Nephron progenitor cell (in vitro differentiated cells): ENCODE measurements at regions not wholly inside any gene's neighbourhood (a gene's known extent, or its start where the extent isn't known, plus 50 kb on each side); places are given as distances from the start of the nearest gene placed in this dataset.

ENCODE experiments used
- DNase-seq: peaks from one replicate; pipeline ENCODE4 v3.0.0; 2021
- H3K27ac Mint-ChIP-seq: 2 replicates; pipeline ENCODE4 v1.8.0; 2021; ENCODE audit warnings: mild to moderate bottlenecking, moderate library complexity, mixed read lengths
- H3K27me3 Mint-ChIP-seq: 2 replicates; pipeline ENCODE4 v1.8.0; 2021; ENCODE audit warnings: mild to moderate bottlenecking, low read depth, mixed read lengths; ENCODE audit not compliant: poor library complexity
- H3K36me3 Mint-ChIP-seq: 2 replicates; pipeline ENCODE4 v1.8.0; 2021; ENCODE audit warnings: low read depth, mixed read lengths
- H3K4me1 Mint-ChIP-seq: 2 replicates; pipeline ENCODE4 v1.8.0; 2021; ENCODE audit warnings: mixed read lengths
- H3K4me3 Mint-ChIP-seq: 2 replicates; pipeline ENCODE4 v1.8.0; 2021; ENCODE audit warnings: mild to moderate bottlenecking, moderate library complexity, mixed read lengths
- H3K9me3 Mint-ChIP-seq: 2 replicates; pipeline ENCODE4 v1.8.0; 2021; ENCODE audit warnings: mild to moderate bottlenecking, moderate library complexity, mixed read lengths
- CTCF ChIP-seq: fragments of 200-600 bp; sonication (generic); IDR thresholded peaks from 2 replicates; pipeline ENCODE4 v1.5.0; 2021; ENCODE audit warnings: antibody characterized with exemption

- DNase-seq, result no peak
- no peaks in the 10 kb centered on the region for H3K36me3 Mint-ChIP-seq
- H3K9me3 Mint-ChIP-seq, result peaks cover 3% of the 10 kb centered on the region
- H3K27me3 Mint-ChIP-seq, result peaks cover 10% of the 10 kb centered on the region
- H3K4me1 Mint-ChIP-seq, result no peaks in the 10 kb centered on the region
- TF ChIP-seq CTCF, result no peak
- no peak overlapping the region for H3K4me3 Mint-ChIP-seq
- no peak overlapping the region for H3K27ac Mint-ChIP-seq
Observed at GRCh38 chr12:127262615-127263014, 1004.4 kb upstream of the TMEM132C start.

GRCh38 chr12:127263621-127264020 lies 1003.3 kb upstream of the TMEM132C start:
- no peak for DNase-seq
- Mint-ChIP-seq H3K36me3 (no peaks in the 10 kb centered on the region), H3K9me3 (peaks cover 3% of the 10 kb centered on the region), H3K4me3 (no peak overlapping the region), H3K27me3 (peaks cover 11% of the 10 kb centered on the region), H3K27ac (no peak overlapping the region), H3K4me1 (no peaks in the 10 kb centered on the region)
- no peak for TF ChIP-seq CTCF

- no peaks in the 10 kb centered on the region for H3K36me3 Mint-ChIP-seq
- H3K27ac Mint-ChIP-seq, result no peak overlapping the region
- peaks cover 14% of the 10 kb centered on the region for H3K27me3 Mint-ChIP-seq
Observed at GRCh38 chr12:127267128-127267527, 999.8 kb upstream of the TMEM132C start.

GRCh38 chr12:127268213-127268612 lies 998.8 kb upstream of the TMEM132C start:
- Mint-ChIP-seq H3K27ac (no peak overlapping the region), H3K27me3 (peaks cover 20% of the 10 kb centered on the region), H3K36me3 (no peaks in the 10 kb centered on the region), H3K4me1 (no peaks in the 10 kb centered on the region), H3K9me3 (peaks cover 3% of the 10 kb centered on the region), H3K4me3 (no peak overlapping the region)
- no peak for TF ChIP-seq CTCF
- no peak for DNase-seq

More at GRCh38 chr12:127267128-127267527, 999.8 kb upstream of the TMEM132C start:
- TF ChIP-seq CTCF, result no peak
- DNase-seq, result no peak
- H3K4me3 Mint-ChIP-seq, result no peak overlapping the region
- no peaks in the 10 kb centered on the region for H3K4me1 Mint-ChIP-seq
- H3K9me3 Mint-ChIP-seq, result peaks cover 3% of the 10 kb centered on the region

- TF ChIP-seq CTCF, result no peak
- Mint-ChIP-seq H3K36me3 (no peaks in the 10 kb centered on the region), H3K27me3 (peaks cover 20% of the 10 kb centered on the region), H3K9me3 (peaks cover 2% of the 10 kb centered on the region), H3K27ac (no peak overlapping the region), H3K4me3 (no peak overlapping the region), H3K4me1 (no peaks in the 10 kb centered on the region)
- no peak for DNase-seq
Observed at GRCh38 chr12:127268706-127269425, 998.1 kb upstream of the TMEM132C start.

- Mint-ChIP-seq H3K4me1 (no peaks in the 10 kb centered on the region), H3K27me3 (peaks cover 30% of the 10 kb centered on the region), H3K36me3 (no peaks in the 10 kb centered on the region), H3K9me3 (no peaks in the 10 kb centered on the region), H3K4me3 (no peak overlapping the region), H3K27ac (no peak overlapping the region)
- TF ChIP-seq CTCF, result no peak
- DNase-seq, result no peak
Observed at GRCh38 chr12:127270193-127270592, 996.8 kb upstream of the TMEM132C start.
